ENCODE measurements at regions not wholly inside any gene's neighbourhood (a gene's known extent, or its start where the extent isn't known, plus 50 kb on each side); places are given as distances from the start of the nearest gene placed in this dataset.

DNA sequence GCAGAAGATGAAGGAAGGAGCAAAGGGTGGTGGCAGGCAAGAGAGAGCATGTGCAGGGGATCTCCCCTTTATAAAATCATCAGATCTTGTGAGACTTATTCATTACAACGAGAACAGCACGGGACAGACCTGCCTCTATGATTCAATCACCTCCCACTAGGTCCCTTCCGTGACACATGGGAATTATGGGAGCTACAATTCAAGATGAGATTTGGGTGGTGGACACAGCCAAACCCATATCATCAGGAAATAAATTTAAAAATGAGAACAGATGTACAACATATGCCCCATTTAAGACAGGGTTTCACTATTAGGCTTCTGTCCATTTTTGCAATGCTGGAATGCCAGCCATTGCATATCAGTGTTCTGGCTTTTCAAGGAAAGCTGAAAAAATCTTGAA lies 346.7 kb upstream of the SLIT2 start:
- no peak for TF ChIP-seq POLR2A (IDR thresholded peaks at IDR 0.05)
- TF ChIP-seq POLR2AphosphoS5 (IDR thresholded peaks at IDR 0.05) = no peak
- no peak for TF ChIP-seq EP300 (IDR thresholded peaks at IDR 0.05)
- TF ChIP-seq, protein P1, sequence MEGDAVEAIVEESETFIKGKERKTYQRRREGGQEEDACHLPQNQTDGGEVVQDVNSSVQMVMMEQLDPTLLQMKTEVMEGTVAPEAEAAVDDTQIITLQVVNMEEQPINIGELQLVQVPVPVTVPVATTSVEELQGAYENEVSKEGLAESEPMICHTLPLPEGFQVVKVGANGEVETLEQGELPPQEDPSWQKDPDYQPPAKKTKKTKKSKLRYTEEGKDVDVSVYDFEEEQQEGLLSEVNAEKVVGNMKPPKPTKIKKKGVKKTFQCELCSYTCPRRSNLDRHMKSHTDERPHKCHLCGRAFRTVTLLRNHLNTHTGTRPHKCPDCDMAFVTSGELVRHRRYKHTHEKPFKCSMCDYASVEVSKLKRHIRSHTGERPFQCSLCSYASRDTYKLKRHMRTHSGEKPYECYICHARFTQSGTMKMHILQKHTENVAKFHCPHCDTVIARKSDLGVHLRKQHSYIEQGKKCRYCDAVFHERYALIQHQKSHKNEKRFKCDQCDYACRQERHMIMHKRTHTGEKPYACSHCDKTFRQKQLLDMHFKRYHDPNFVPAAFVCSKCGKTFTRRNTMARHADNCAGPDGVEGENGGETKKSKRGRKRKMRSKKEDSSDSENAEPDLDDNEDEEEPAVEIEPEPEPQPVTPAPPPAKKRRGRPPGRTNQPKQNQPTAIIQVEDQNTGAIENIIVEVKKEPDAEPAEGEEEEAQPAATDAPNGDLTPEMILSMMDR (IDR thresholded peaks at IDR 0.05) = no peak
- H3K4me3 ChIP-seq = no peak overlapping the region
- no peaks in the 10 kb centered on the region for H3K4me1 ChIP-seq
- intact Hi-C loops (cut with DNase I) = no loop called here
- H3K27me3 ChIP-seq = no peaks in the 10 kb centered on the region
- H3K36me3 ChIP-seq = no peaks in the 10 kb centered on the region
- H3K27ac ChIP-seq = no peak overlapping the region
- H3K9me3 ChIP-seq = no peaks in the 10 kb centered on the region
- DNase-seq = no peak
- 79 to 84% methylated on average over 3 of the region's 3 CpGs for WGBS, 2 donors

DNA sequence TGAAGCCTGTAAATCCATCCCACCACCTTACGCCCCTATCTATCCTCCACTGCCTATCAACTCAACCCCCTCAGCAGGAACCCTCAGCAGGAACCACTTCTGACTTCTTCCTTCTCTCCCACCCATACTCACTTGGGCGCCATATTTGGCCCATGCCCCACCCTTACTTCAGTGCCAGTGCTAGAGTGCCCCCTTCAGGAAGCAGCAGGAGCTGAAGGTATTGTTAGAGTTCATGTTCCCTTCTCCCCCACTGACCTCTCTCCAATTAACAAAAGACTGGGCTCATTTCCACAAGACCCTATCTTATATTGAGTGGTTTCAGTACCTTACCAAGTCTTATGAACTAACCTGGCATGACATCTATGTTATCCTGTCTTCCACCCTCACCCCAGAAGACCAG lies 363.1 kb upstream of the SLIT2 start:
- no peak for DNase-seq
- Histone ChIP-seq H3K4me3 (no peak overlapping the region), H3K4me1 (no peaks in the 10 kb centered on the region), H3K36me3 (no peaks in the 10 kb centered on the region), H3K27me3 (no peaks in the 10 kb centered on the region), H3K9me3 (peaks cover 0 to 8% (median 0%) of the 10 kb centered on the region in 4 donors), H3K27ac (no peak overlapping the region)
- intact Hi-C loops (cut with DNase I) = no loop called here
- 87 to 93% methylated on average over 2 of the region's 2 CpGs for WGBS, 2 donors
- TF ChIP-seq, protein P1 (IDR thresholded peaks at IDR 0.05) = no peak

DNA sequence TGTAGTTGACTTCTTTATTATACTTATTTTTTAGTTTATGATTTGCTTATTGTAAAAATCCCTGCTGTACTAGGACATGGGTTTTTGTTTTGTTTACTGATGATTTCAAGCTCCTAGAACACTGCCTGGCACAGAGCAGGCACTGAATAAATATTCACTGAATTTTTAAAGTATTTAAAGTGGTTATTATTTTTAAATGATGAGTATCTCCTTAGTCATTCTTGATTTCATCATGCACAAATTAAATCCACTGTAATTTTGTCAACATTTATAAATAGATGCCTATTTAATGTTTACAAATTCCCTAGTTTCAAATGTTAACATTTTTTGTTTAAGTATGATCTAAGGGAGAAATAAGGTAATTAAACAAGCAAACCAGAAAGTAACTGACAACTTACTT lies 367.9 kb upstream of the SLIT2 start:
- Histone ChIP-seq H3K9me3 (no peaks in the 10 kb centered on the region), H3K27ac (no peak overlapping the region), H3K36me3 (no peaks in the 10 kb centered on the region), H3K27me3 (no peaks in the 10 kb centered on the region), H3K4me1 (no peaks in the 10 kb centered on the region), H3K4me3 (no peak overlapping the region)
- DNase-seq = no peak
- TF ChIP-seq EP300 (IDR thresholded peaks at IDR 0.05) (no peak), POLR2A (IDR thresholded peaks at IDR 0.05) (no peak), POLR2AphosphoS5 (IDR thresholded peaks at IDR 0.05) (no peak)
- TF ChIP-seq, protein P1 (IDR thresholded peaks at IDR 0.05) = no peak
- intact Hi-C loops (cut with DNase I) = no loop called here

DNA sequence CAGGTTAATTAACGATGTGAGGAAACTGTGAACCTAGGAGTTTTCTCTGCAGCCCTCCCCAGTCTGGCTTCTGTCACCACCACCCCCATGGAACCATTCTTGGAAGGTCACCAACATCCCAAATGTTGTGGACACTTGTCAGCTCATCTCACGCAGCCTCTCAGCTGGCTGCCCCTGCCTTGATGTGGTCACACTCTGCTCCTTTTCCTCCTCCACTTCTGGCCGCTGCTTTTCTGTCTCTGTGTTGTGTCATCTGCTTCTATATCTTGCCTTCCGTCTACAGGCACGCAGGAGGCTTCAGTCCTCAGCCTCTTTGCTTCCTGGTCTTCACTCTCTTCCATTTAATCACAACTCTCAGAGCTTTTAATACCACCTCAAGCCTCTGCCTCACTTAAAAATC lies 371.5 kb upstream of the SLIT2 start:
- H3K27me3 ChIP-seq = no peaks in the 10 kb centered on the region
- H3K36me3 ChIP-seq = no peaks in the 10 kb centered on the region
- H3K4me1 ChIP-seq = no peaks in the 10 kb centered on the region
- TF ChIP-seq POLR2AphosphoS5 (IDR thresholded peaks at IDR 0.05) (peak in 1 of 4 donors; percentile 17), POLR2A (IDR thresholded peaks at IDR 0.05) (no peak)
- no peak overlapping the region for H3K4me3 ChIP-seq
- H3K27ac ChIP-seq = no peak overlapping the region
- 38 to 51% methylated on average over 5 of the region's 5 CpGs for WGBS, 2 donors
- intact Hi-C loops (cut with DNase I) = no loop called here
- no peak for DNase-seq
- H3K9me3 ChIP-seq = no peaks in the 10 kb centered on the region

DNA sequence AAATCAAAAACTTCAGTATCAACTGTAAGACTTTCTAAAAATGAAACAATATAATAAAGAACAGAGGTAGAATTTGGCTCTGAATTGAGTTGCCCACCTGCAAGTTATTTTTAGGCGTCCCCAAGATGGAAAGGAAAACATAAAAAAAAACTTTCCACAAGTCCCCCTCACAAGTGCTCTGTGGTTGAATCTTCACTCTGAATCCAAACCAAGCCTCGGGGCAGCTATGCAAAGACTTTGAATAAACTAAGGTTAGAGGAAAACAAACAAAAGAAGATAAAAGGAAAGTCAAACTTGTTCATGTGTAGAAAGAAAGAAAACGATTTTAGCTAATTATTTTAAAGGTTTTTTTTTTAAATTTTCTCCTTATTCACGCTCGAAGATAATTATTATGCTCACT lies 372.4 kb upstream of the SLIT2 start:
- Histone ChIP-seq H3K36me3 (no peaks in the 10 kb centered on the region), H3K9me3 (no peaks in the 10 kb centered on the region), H3K27me3 (no peaks in the 10 kb centered on the region), H3K4me3 (no peak overlapping the region), H3K27ac (no peak overlapping the region), H3K4me1 (no peaks in the 10 kb centered on the region)
- 50 to 61% methylated on average over 5 of the region's 5 CpGs for WGBS, 2 donors
- TF ChIP-seq EP300 (IDR thresholded peaks at IDR 0.05) (no peak), POLR2A (IDR thresholded peaks at IDR 0.05) (no peak), POLR2AphosphoS5 (IDR thresholded peaks at IDR 0.05) (no peak)
- TF ChIP-seq, protein P1 (IDR thresholded peaks at IDR 0.05) = no peak
- intact Hi-C loops (cut with DNase I) = no loop called here
- no peak for DNase-seq

Measured in sigmoid colon (tissue), 6 donors.